WTC11 (cell line): ENCODE measurements at regions not wholly inside any gene's neighbourhood (a gene's known extent, or its start where the extent isn't known, plus 50 kb on each side); places are given as distances from the start of the nearest gene placed in this dataset.

ENCODE experiments used
- ATAC-seq: fragments of 200-7000 bp; cut with Tn5 transposase; 2 replicates; pipeline ENCODE4 v1.10.0; 2021; ENCODE audit warnings: mild to moderate bottlenecking, moderate library complexity
- CTCF ChIA-PET: fragments of 300-600 bp; sonication (Branson Sonifier 250); formaldehyde crosslinking; loops from one replicate; lab custom pipeline; 2021; ENCODE audit warnings: antibody characterized with exemption; lab: Charles Lee
- POLR2A ChIA-PET: fragments of 350-600 bp; sonication (Branson Sonifier 250); formaldehyde crosslinking; loops from one replicate; lab custom pipeline; 2021; ENCODE audit warnings: antibody characterized with exemption; lab: Charles Lee
- DNase-seq: peaks from one replicate; pipeline ENCODE4 v3.0.0; 2021; ENCODE audit warnings: low spot score
- H3K27ac Mint-ChIP-seq: 2 replicates; pipeline ENCODE4 v1.8.0; 2021; ENCODE audit warnings: mixed read lengths
- H3K27me3 Mint-ChIP-seq: 2 replicates; pipeline ENCODE4 v1.8.0; 2021; ENCODE audit warnings: low read depth, mild to moderate bottlenecking, moderate library complexity, mixed read lengths
- H3K36me3 Mint-ChIP-seq: 2 replicates; pipeline ENCODE4 v1.8.0; 2021; ENCODE audit warnings: mixed read lengths
- H3K4me1 Mint-ChIP-seq: 2 replicates; pipeline ENCODE4 v1.8.0; 2022; ENCODE audit warnings: mixed read lengths
- H3K4me3 Mint-ChIP-seq: 2 replicates; pipeline ENCODE4 v1.8.0; 2021; ENCODE audit warnings: mild to moderate bottlenecking, moderate library complexity, mixed read lengths
- H3K9me3 Mint-ChIP-seq: 2 replicates; pipeline ENCODE4 v1.8.0; 2021; ENCODE audit warnings: mixed read lengths
- AR ChIP-seq: fragments of 250-450 bp; sonication (Bioruptor Pico); IDR thresholded peaks from 2 replicates; pipeline ENCODE4 v1.9.0; 2021; ENCODE audit warnings: mild to moderate bottlenecking
- ATF1 ChIP-seq: sonication (generic); formaldehyde crosslinking; IDR thresholded peaks from 2 replicates; pipeline ENCODE4 v1.8.1; 2023; ENCODE audit warnings: mild to moderate bottlenecking, moderate library complexity, missing genetic modification reagents
- ATF6 ChIP-seq: sonication (generic); formaldehyde crosslinking; IDR thresholded peaks from 2 replicates; pipeline ENCODE4 v1.8.1; 2023; ENCODE audit warnings: mild to moderate bottlenecking, missing genetic modification reagents
- CDX4 ChIP-seq: fragments of 250-450 bp; sonication (Bioruptor Pico); IDR thresholded peaks from 2 replicates; pipeline ENCODE4 v1.9.0; 2021; ENCODE audit warnings: moderate library complexity, mild to moderate bottlenecking, inconsistent platforms, borderline replicate concordance
- CREB1 ChIP-seq: sonication (generic); formaldehyde crosslinking; IDR thresholded peaks from 2 replicates; pipeline ENCODE4 v1.8.0; 2023; ENCODE audit warnings: mild to moderate bottlenecking, missing genetic modification reagents
- E2F5 ChIP-seq: sonication (generic); formaldehyde crosslinking; IDR thresholded peaks from 2 replicates; pipeline ENCODE4 v1.8.1; 2022; ENCODE audit warnings: mild to moderate bottlenecking, moderate library complexity, missing genetic modification reagents
- ELF4 ChIP-seq: sonication (generic); formaldehyde crosslinking; IDR thresholded peaks from 2 replicates; pipeline ENCODE4 v1.8.1; 2022; ENCODE audit warnings: low read depth, mild to moderate bottlenecking, moderate library complexity, missing genetic modification reagents
- FOXJ3 ChIP-seq: sonication (generic); formaldehyde crosslinking; IDR thresholded peaks from 2 replicates; pipeline ENCODE4 v1.9.0; 2021; ENCODE audit warnings: missing genetic modification reagents, mild to moderate bottlenecking, borderline replicate concordance
- FOXK1 ChIP-seq: sonication (generic); formaldehyde crosslinking; IDR thresholded peaks from 2 replicates; pipeline ENCODE4 v1.8.0; 2022; ENCODE audit warnings: mild to moderate bottlenecking, moderate library complexity, missing genetic modification reagents
- FOXP1 ChIP-seq: sonication (generic); formaldehyde crosslinking; IDR thresholded peaks from 2 replicates; pipeline ENCODE4 v1.8.0; 2022; ENCODE audit warnings: missing genetic modification reagents, mild to moderate bottlenecking, moderate library complexity, borderline replicate concordance
- GRHL2 ChIP-seq: fragments of 250-450 bp; sonication (Bioruptor Pico); IDR thresholded peaks from 2 replicates; pipeline ENCODE4 v1.8.0; 2022; ENCODE audit warnings: mild to moderate bottlenecking, moderate library complexity; ENCODE audit not compliant: insufficient replicate concordance, severe bottlenecking
- JUN ChIP-seq: sonication (generic); formaldehyde crosslinking; IDR thresholded peaks from 2 replicates; pipeline ENCODE4 v1.8.0; 2023; ENCODE audit warnings: mild to moderate bottlenecking, missing genetic modification reagents
- MXD4 ChIP-seq: fragments of 250-450 bp; sonication (Bioruptor Pico); IDR thresholded peaks from 2 replicates; pipeline ENCODE4 v1.8.0; 2021; ENCODE audit warnings: mild to moderate bottlenecking, moderate library complexity, borderline replicate concordance
- MYBL2 ChIP-seq: sonication (generic); formaldehyde crosslinking; IDR thresholded peaks from 2 replicates; pipeline ENCODE4 v1.8.1; 2023; ENCODE audit warnings: mild to moderate bottlenecking, moderate library complexity, missing genetic modification reagents
- NR1H2 ChIP-seq: sonication (generic); formaldehyde crosslinking; IDR thresholded peaks from 2 replicates; pipeline ENCODE4 v1.9.0; 2021; ENCODE audit warnings: mild to moderate bottlenecking, moderate library complexity, missing genetic modification reagents
- NR2C2 ChIP-seq: sonication (generic); formaldehyde crosslinking; IDR thresholded peaks from 2 replicates; pipeline ENCODE4 v1.8.0; 2022; ENCODE audit warnings: mild to moderate bottlenecking, missing genetic modification reagents
- RORB ChIP-seq: fragments of 250-450 bp; sonication (Bioruptor Pico); IDR thresholded peaks from 2 replicates; pipeline ENCODE4 v1.9.0; 2021; ENCODE audit warnings: mild to moderate bottlenecking
- SP1 ChIP-seq: sonication (generic); formaldehyde crosslinking; conservative IDR thresholded peaks from 2 replicates; pipeline ENCODE4 v1.8.1; 2022; ENCODE audit warnings: missing genetic modification reagents
- TCF7 ChIP-seq: sonication (generic); formaldehyde crosslinking; IDR thresholded peaks from 2 replicates; pipeline ENCODE4 v1.8.0; 2022; ENCODE audit warnings: mild to moderate bottlenecking, low read depth, missing genetic modification reagents, moderate library complexity
- TP53 ChIP-seq: sonication (generic); formaldehyde crosslinking; IDR thresholded peaks from 2 replicates; pipeline ENCODE4 v1.8.1; 2023; ENCODE audit warnings: mild to moderate bottlenecking, missing genetic modification reagents
- ZMAT4 ChIP-seq: fragments of 250-450 bp; sonication (Bioruptor Pico); IDR thresholded peaks from 2 replicates; pipeline ENCODE4 v1.9.0; 2021; ENCODE audit warnings: mild to moderate bottlenecking
- ZNF219 ChIP-seq: sonication (generic); formaldehyde crosslinking; IDR thresholded peaks from 2 replicates; pipeline ENCODE4 v1.8.0; 2023; ENCODE audit warnings: missing genetic modification reagents, mild to moderate bottlenecking, borderline replicate concordance
- ZNF232 ChIP-seq: sonication (generic); formaldehyde crosslinking; IDR thresholded peaks from 2 replicates; pipeline ENCODE4 v1.8.0; 2022; ENCODE audit warnings: mild to moderate bottlenecking, missing genetic modification reagents
- ZNF281 ChIP-seq: sonication (generic); formaldehyde crosslinking; IDR thresholded peaks from 2 replicates; pipeline ENCODE4 v1.8.0; 2023; ENCODE audit warnings: mild to moderate bottlenecking, missing genetic modification reagents
- ZNF416 ChIP-seq: fragments of 250-450 bp; sonication (Bioruptor Pico); IDR thresholded peaks from 2 replicates; pipeline ENCODE4 v1.9.0; 2021; ENCODE audit warnings: mild to moderate bottlenecking, inconsistent platforms

GRCh38 chr20:56094228-56094627 is 88.9 kb upstream of the CBLN4 start:
- TF ChIP-seq E2F5 (CRISPR knock-in tag) (no peak), NR1H2 (CRISPR knock-in tag) (no peak), ATF1 (CRISPR knock-in tag) (no peak), NR2C2 (CRISPR knock-in tag) (no peak), CREB1 (CRISPR knock-in tag) (no peak), RORB (CRISPR knock-in tag) (no peak), ATF6 (no peak), JUN (CRISPR knock-in tag) (no peak), SP1 (CRISPR knock-in tag) (no peak), TCF7 (CRISPR knock-in tag) (no peak), AR (CRISPR knock-in tag) (no peak), CDX4 (no peak), MYBL2 (no peak), ZNF281 (CRISPR knock-in tag) (no peak), ZNF219 (CRISPR knock-in tag) (no peak), FOXP1 (no peak), GRHL2 (no peak)
- TF ChIP-seq, all 79 proteins: peak for 0
- Mint-ChIP-seq H3K4me1 (no peaks in the 10 kb centered on the region), H3K27ac (no peak overlapping the region), H3K4me3 (no peak overlapping the region), H3K9me3 (peaks cover 76% of the 10 kb centered on the region), H3K36me3 (peaks cover 71% of the 10 kb centered on the region), H3K27me3 (peaks cover 7% of the 10 kb centered on the region)
- ATAC-seq (no peak), DNase-seq (no peak)
- CTCF ChIA-PET, result no interaction called here
- POLR2A ChIA-PET, result no interaction called here

- no peak for ATAC-seq
- ChIA-PET CTCF (no interaction called here), POLR2A (interaction anchor here (0.7 kb wide), 1 partner anchor 1151 kb away, joined by 3 read pairs; no protein-coding TSS in a partner anchor)
- Mint-ChIP-seq H3K4me3 (no peak overlapping the region), H3K27me3 (peaks cover 4% of the 10 kb centered on the region), H3K27ac (no peak overlapping the region), H3K4me1 (no peaks in the 10 kb centered on the region), H3K36me3 (peaks cover 69% of the 10 kb centered on the region), H3K9me3 (peaks cover 80% of the 10 kb centered on the region)
- no peak for DNase-seq
- no peak for TF ChIP-seq FOXP1
- no peak for TF ChIP-seq ATF6
- no peak for TF ChIP-seq ZNF232 (CRISPR knock-in tag)
- TF ChIP-seq FOXJ3, result no peak
- TF ChIP-seq FOXK1 (CRISPR knock-in tag), result no peak
- TF ChIP-seq NR2C2 (CRISPR knock-in tag), result no peak
- no peak for TF ChIP-seq ELF4
- no peak for TF ChIP-seq RORB (CRISPR knock-in tag)
- TF ChIP-seq TP53 (CRISPR knock-in tag), result no peak
- TF ChIP-seq MXD4 (CRISPR knock-in tag), result no peak
- no peak for TF ChIP-seq ZNF416
- TF ChIP-seq ZMAT4, result no peak
Measured at GRCh38 chr20:56098981-56099500, 93.7 kb upstream of the CBLN4 start.
